Left lung (tissue), 4 donors: ENCODE measurements at regions not wholly inside any gene's neighbourhood (a gene's known extent, or its start where the extent isn't known, plus 50 kb on each side); places are given as distances from the start of the nearest gene placed in this dataset.

ENCODE experiments used
- ATAC-seq: fragments of 200-7000 bp; cut with Tn5 transposase; one replicate; pipeline ENCODE4 v1.9.1; 2020; ENCODE audit warnings: moderate library complexity
- DNase-seq, 4 donors: peaks; one replicate each; pipeline ENCODE4 v3.0.0-alpha.2; 2013 to 2020
- H3K27ac ChIP-seq, 2 donors: fragments of 200-600 bp; sonication (generic) in 1 of 2; one replicate each; pipeline versions ENCODE4 v1.5.0 to v1.8.0; 2020 to 2021
- H3K27me3 ChIP-seq, 2 donors: fragments of 200-600 bp; sonication (generic) in 1 of 2; one replicate each; pipeline versions ENCODE4 v1.5.0 to v1.8.0; 2020 to 2021
- H3K36me3 ChIP-seq, 2 donors: fragments of 200-600 bp; sonication (generic) in 1 of 2; one replicate each; pipeline versions ENCODE4 v1.5.0 to v1.8.0; 2020 to 2021
- H3K4me1 ChIP-seq, 2 donors: fragments of 200-600 bp; one replicate each; pipeline ENCODE4 v1.8.0; 2021
- H3K4me3 ChIP-seq, 2 donors: fragments of 200-600 bp; sonication (generic) in 1 of 2; one replicate each; pipeline versions ENCODE4 v1.5.0 to v1.8.0; 2020 to 2021; ENCODE audit warnings: mild to moderate bottlenecking in 1 of 2
- H3K9me3 ChIP-seq, 2 donors: fragments of 200-600 bp; sonication (generic) in 1 of 2; one replicate each; pipeline versions ENCODE4 v1.5.0 to v1.8.0; 2020 to 2021
- intact Hi-C, 2 donors: fragments of 100-400 bp; cut with DNase I; formaldehyde crosslinking; loops; one replicate each; pipeline versions ENCODE4 v1.11.2 to v1.14.2; 2022
- TF ChIP-seq, protein P1 (sequence below), 2 donors: fragments of 200-600 bp; sonication (generic) in 1 of 2; IDR thresholded peaks; one replicate each; pipeline versions ENCODE4 v1.5.0 to v1.8.0; 2021; ENCODE audit warnings: antibody characterized with exemption in 2 of 2
- donor health status: DM: no; HTN: yes; CAD: no.
- donor health status: DM: no; HTN: no; CAD: no.

DNA sequence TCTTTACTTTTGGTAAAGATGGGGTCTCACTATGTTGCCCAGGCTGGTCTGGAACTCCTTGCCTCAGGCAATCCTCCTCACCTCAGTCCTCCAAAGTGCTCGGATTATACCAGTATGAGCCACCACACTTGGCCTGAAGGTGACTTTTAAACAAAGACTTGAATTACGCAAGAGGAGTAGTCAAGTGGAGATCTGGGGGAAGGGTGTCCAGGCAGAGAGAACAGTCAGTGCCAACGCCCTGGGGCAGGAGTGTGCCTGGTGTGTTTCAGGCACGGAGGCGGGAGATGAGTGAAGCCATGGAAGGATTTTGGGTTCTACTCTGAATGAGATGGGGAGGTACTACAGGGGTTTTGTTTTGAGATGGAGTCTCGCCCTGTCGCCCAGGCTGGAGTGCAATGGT lies 82.6 kb upstream of the NPTX2 start:
- intact Hi-C loops: no loop called here
- TF ChIP-seq, protein P1, sequence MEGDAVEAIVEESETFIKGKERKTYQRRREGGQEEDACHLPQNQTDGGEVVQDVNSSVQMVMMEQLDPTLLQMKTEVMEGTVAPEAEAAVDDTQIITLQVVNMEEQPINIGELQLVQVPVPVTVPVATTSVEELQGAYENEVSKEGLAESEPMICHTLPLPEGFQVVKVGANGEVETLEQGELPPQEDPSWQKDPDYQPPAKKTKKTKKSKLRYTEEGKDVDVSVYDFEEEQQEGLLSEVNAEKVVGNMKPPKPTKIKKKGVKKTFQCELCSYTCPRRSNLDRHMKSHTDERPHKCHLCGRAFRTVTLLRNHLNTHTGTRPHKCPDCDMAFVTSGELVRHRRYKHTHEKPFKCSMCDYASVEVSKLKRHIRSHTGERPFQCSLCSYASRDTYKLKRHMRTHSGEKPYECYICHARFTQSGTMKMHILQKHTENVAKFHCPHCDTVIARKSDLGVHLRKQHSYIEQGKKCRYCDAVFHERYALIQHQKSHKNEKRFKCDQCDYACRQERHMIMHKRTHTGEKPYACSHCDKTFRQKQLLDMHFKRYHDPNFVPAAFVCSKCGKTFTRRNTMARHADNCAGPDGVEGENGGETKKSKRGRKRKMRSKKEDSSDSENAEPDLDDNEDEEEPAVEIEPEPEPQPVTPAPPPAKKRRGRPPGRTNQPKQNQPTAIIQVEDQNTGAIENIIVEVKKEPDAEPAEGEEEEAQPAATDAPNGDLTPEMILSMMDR (IDR thresholded peaks at IDR 0.05): no peak
- H3K9me3 ChIP-seq: peaks cover 0 to 9% of the 10 kb centered on the region in 2 donors
- DNase-seq: no peak
- H3K27ac ChIP-seq: no peak overlapping the region
- no peak for ATAC-seq
- no peaks in the 10 kb centered on the region for H3K4me1 ChIP-seq
- H3K36me3 ChIP-seq: no peaks in the 10 kb centered on the region
- H3K4me3 ChIP-seq: no peak overlapping the region
- no peaks in the 10 kb centered on the region for H3K27me3 ChIP-seq

DNA sequence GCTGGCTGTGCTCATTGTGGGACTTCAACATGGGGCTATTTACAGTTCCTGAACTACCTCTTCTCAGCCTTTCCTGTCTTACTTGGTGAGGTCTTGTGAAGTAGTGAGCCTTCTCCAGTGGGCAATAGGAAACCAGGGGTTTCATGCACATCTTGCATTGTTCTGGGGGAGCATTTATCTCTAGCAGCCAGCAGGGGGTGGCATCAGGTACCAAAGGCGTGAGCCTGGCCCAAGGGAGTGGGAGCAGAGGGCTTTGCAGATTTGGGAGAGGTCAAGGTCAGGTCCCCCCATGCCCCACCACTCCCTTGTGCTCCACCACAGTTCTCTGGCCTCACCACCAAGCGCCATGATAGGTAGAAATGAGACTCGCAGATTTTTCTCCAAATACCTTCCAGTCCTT lies 85.4 kb upstream of the NPTX2 start:
- Histone ChIP-seq H3K27me3 (no peaks in the 10 kb centered on the region), H3K4me1 (no peaks in the 10 kb centered on the region), H3K27ac (no peak overlapping the region), H3K9me3 (peaks cover 0 to 9% of the 10 kb centered on the region in 2 donors), H3K36me3 (no peaks in the 10 kb centered on the region), H3K4me3 (no peak overlapping the region)
- no peak for DNase-seq
- intact Hi-C loops: no loop called here
- ATAC-seq: no peak
- TF ChIP-seq, protein P1 (IDR thresholded peaks at IDR 0.05): no peak

DNA sequence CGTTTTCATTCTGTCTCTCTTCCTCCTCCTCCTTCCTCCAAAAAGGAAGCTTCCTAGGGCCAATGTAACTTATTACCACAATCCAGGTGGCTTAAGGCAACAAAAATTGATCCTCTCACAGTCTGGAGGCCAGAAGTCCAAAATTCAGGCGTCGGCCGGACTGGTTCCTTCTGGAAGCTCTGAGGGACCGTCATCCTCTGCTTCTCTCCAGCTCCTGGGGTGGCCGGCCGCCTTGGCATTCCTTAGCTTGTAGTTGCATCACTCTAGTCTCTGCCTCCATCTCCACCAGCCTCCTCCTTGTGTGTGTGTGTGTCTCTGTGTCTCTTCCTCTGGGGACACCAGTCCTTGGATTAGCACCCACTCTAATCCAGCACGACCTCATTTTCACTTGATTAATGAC lies 89.0 kb upstream of the NPTX2 start:
- intact Hi-C loops: no loop called here
- H3K4me1 ChIP-seq: no peaks in the 10 kb centered on the region
- TF ChIP-seq, protein P1 (IDR thresholded peaks at IDR 0.05): no peak
- no peak overlapping the region for H3K4me3 ChIP-seq
- no peak overlapping the region for H3K27ac ChIP-seq
- H3K36me3 ChIP-seq: no peaks in the 10 kb centered on the region
- no peaks in the 10 kb centered on the region for H3K27me3 ChIP-seq
- ATAC-seq (no peak), DNase-seq (no peak)
- peaks cover 0 to 9% of the 10 kb centered on the region in 2 donors for H3K9me3 ChIP-seq

DNA sequence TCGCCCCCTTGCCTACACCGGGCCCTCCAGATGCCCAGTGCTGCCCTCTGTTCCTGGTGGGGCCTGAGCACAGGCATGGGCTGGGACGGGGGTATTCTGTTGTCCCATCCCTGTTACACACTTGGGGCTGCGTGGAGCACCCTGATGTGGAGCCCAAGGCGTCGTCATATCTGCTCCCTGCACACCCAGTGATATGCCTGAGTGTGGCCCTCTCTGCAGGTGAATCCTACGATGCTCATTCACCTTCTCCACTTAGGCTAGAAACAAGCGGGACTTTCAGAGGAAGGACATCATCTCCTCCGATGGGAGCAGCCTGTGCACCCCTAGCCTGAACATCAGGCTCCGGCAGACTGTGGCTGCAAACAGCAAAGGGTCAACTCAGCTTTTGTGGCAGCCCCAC lies 91.0 kb upstream of the NPTX2 start:
- no peak for DNase-seq
- no peaks in the 10 kb centered on the region for H3K27me3 ChIP-seq
- H3K4me1 ChIP-seq: no peaks in the 10 kb centered on the region
- peaks cover 0 to 3% of the 10 kb centered on the region in 2 donors for H3K9me3 ChIP-seq
- no peaks in the 10 kb centered on the region for H3K36me3 ChIP-seq
- no peak for ATAC-seq
- no peak overlapping the region for H3K4me3 ChIP-seq
- no peak overlapping the region for H3K27ac ChIP-seq
- intact Hi-C loops: no loop called here
- TF ChIP-seq, protein P1 (IDR thresholded peaks at IDR 0.05): no peak

DNA sequence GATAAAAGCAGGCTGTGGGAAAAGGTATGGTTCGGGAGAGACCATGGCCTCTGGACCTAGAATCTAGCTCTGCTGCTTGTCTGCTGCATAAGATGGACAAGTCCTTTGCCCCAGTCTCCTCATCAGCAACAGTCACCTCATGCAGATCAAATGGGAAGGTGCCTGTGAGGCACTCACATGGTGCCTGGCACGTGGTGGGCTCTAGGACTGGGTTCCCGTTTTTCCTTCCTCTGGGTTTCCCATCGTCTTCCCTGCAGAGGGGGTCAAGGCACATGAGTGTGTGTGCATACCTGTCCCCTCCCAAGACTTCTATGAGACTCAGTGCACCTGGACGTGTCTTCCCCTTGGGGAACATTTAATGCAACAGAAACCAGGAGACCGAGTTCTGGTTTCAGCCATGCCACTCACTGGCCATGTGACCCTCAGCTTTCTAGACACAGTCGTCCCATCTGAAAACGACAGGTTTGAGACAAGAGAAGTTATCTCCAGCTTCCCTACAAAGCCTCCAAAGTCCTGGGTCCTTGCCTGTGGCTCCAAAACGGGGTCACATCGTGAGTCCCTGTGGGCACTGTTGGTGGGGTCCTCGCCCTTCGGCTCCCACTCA lies 95.9 kb upstream of the NPTX2 start:
- intact Hi-C loops: no loop called here
- no peak overlapping the region for H3K4me3 ChIP-seq
- H3K36me3 ChIP-seq: no peaks in the 10 kb centered on the region
- DNase-seq: no peak
- TF ChIP-seq, protein P1 (IDR thresholded peaks at IDR 0.05): no peak
- no peaks in the 10 kb centered on the region for H3K27me3 ChIP-seq
- ATAC-seq: no peak
- H3K4me1 ChIP-seq: no peaks in the 10 kb centered on the region
- H3K9me3 ChIP-seq: peaks cover 0 to 3% of the 10 kb centered on the region in 2 donors
- H3K27ac ChIP-seq: no peak overlapping the region
